NCI-H1694 treated with DMSO at 0.1 percent for 48 hours (cell line): ENCODE measurements at regions not wholly inside any gene's neighbourhood (a gene's known extent, or its start where the extent isn't known, plus 50 kb on each side); places are given as distances from the start of the nearest gene placed in this dataset.

ENCODE experiments used
- DNase-seq: peaks from one replicate; lab custom pipeline; 2025; lab: John Stamatoyannopoulos, UW

- DNase-seq, result no peak
Observed at GRCh38 chr11:8799273-8799672, 111.7 kb upstream of the AKIP1 start.

- no peak for DNase-seq
Observed at GRCh38 chr11:8800520-8801110, 110.4 kb upstream of the AKIP1 start.

- no peak for DNase-seq
Observed at GRCh38 chr11:8801121-8801520, 109.9 kb upstream of the AKIP1 start.

GRCh38 chr11:8802251-8802650, 108.7 kb upstream of the AKIP1 start:
- DNase-seq, result no peak

GRCh38 chr11:8803973-8804372, 107.0 kb upstream of the AKIP1 start:
- DNase-seq, result no peak

GRCh38 chr11:8805296-8805695, 105.7 kb upstream of the AKIP1 start:
- DNase-seq, result no peak

GRCh38 chr11:8806974-8807373, 104.0 kb upstream of the AKIP1 start:
- no peak for DNase-seq

- DNase-seq, result no peak
Observed at GRCh38 chr11:8807544-8808225, 103.3 kb upstream of the AKIP1 start.

GRCh38 chr11:8808226-8808585, 102.8 kb upstream of the AKIP1 start:
- no peak for DNase-seq

- no peak for DNase-seq
Observed at GRCh38 chr11:8809241-8809938, 101.6 kb upstream of the AKIP1 start.

GRCh38 chr11:8809939-8810539, 101.0 kb upstream of the AKIP1 start:
- DNase-seq, result no peak

GRCh38 chr11:8810540-8811301, 100.3 kb upstream of the AKIP1 start:
- no peak for DNase-seq

GRCh38 chr11:8811571-8811970, 99.4 kb upstream of the AKIP1 start:
- DNase-seq, result no peak

- no peak for DNase-seq
Observed at GRCh38 chr11:8812438-8812837, 98.6 kb upstream of the AKIP1 start.

- peak; percentile 50 for DNase-seq
Observed at GRCh38 chr11:8813658-8814057, 97.3 kb upstream of the AKIP1 start.

GRCh38 chr11:8814209-8814922, 96.6 kb upstream of the AKIP1 start:
- DNase-seq, result no peak

GRCh38 chr11:8814923-8815240, 96.1 kb upstream of the AKIP1 start:
- no peak for DNase-seq

- no peak for DNase-seq
Observed at GRCh38 chr11:8818421-8818820, 92.6 kb upstream of the AKIP1 start.

- no peak for DNase-seq
Observed at GRCh38 chr11:8820401-8820800, 90.6 kb upstream of the AKIP1 start.

GRCh38 chr11:8822469-8822868, 88.5 kb upstream of the AKIP1 start:
- no peak for DNase-seq

- DNase-seq, result no peak
Observed at GRCh38 chr11:8823174-8823742, 87.7 kb upstream of the AKIP1 start.
